OCI-LY1 (cell line): ENCODE measurements at regions not wholly inside any gene's neighbourhood (a gene's known extent, or its start where the extent isn't known, plus 50 kb on each side); places are given as distances from the start of the nearest gene placed in this dataset.

Experiments used
- H2AFZ ChIP-seq: fragments of 200-600 bp; sonication (generic), shearing (Covaris generic); 2 replicates; pipeline ENCODE4 v1.6.0; 2014; ENCODE audit warnings: antibody characterized with exemption, mild to moderate bottlenecking, low read length
- H3F3A ChIP-seq: fragments of 200-600 bp; sonication (generic), shearing (Covaris generic); 2 replicates; pipeline ENCODE4 v1.6.0; 2014; ENCODE audit warnings: mild to moderate bottlenecking, antibody characterized with exemption, low read length, moderate library complexity; ENCODE audit not compliant: insufficient read depth
- H3K27ac ChIP-seq: fragments of 200-600 bp; sonication (generic); 2 replicates; pipeline ENCODE4 v1.5.1; 2014; ENCODE audit warnings: low read length, mixed run types, mild to moderate bottlenecking, low read depth; ENCODE audit not compliant: poor library complexity, severe bottlenecking
- H3K27me3 ChIP-seq: fragments of 200-600 bp; sonication (generic); 2 replicates; pipeline ENCODE4 v1.6.0; 2014; ENCODE audit warnings: antibody characterized with exemption, mild to moderate bottlenecking, low read length, moderate library complexity; ENCODE audit not compliant: insufficient read depth
- H3K36me3 ChIP-seq: fragments of 200-600 bp; sonication (generic); 2 replicates; pipeline ENCODE4 v1.6.1; 2014; ENCODE audit warnings: mild to moderate bottlenecking, antibody characterized with exemption, low read length, moderate library complexity, mixed read lengths; ENCODE audit not compliant: insufficient read depth
- H3K4me1 ChIP-seq: fragments of 200-600 bp; sonication (generic); 2 replicates; pipeline ENCODE4 v1.5.1; 2014; ENCODE audit warnings: mild to moderate bottlenecking, low read length, moderate library complexity; ENCODE audit not compliant: insufficient read depth, severe bottlenecking
- H3K4me2 ChIP-seq: fragments of 200-600 bp; sonication (generic), shearing (Covaris generic); 2 replicates; pipeline ENCODE4 v1.6.1; 2014; ENCODE audit warnings: low read length
- H3K4me3 ChIP-seq: fragments of 200-600 bp; sonication (generic); 2 replicates; pipeline ENCODE4 v1.5.1; 2014; ENCODE audit warnings: low read length, low read depth, mild to moderate bottlenecking, mixed read lengths; ENCODE audit not compliant: poor library complexity, severe bottlenecking
- H3K79me2 ChIP-seq: fragments of 200-600 bp; shearing (Covaris generic); 2 replicates; pipeline ENCODE4 v1.6.1; 2016; ENCODE audit warnings: mixed run types, low read length, mixed read lengths; ENCODE audit not compliant: insufficient read depth
- H3K9ac ChIP-seq: fragments of 200-600 bp; sonication (generic), shearing (Covaris generic); 2 replicates; pipeline ENCODE4 v1.6.1; 2014; ENCODE audit warnings: mild to moderate bottlenecking, low read length, mixed read lengths
- H3K9me2 ChIP-seq: fragments of 200-600 bp; sonication (generic), shearing (Covaris generic); 2 replicates; pipeline ENCODE4 v1.6.1; 2014; ENCODE audit warnings: low read depth, mild to moderate bottlenecking, low read length, mixed read lengths
- H3K9me3 ChIP-seq: fragments of 200-600 bp; shearing (Covaris generic); 2 replicates; pipeline ENCODE4 v1.6.1; 2014; ENCODE audit warnings: low read length, mixed read lengths
- H4K20me1 ChIP-seq: fragments of 200-600 bp; sonication (generic), shearing (Covaris generic); 2 replicates; pipeline ENCODE4 v1.6.0; 2016; ENCODE audit warnings: mild to moderate bottlenecking, low read length; ENCODE audit not compliant: insufficient read depth
- EZH2 ChIP-seq: fragments of 200-600 bp; sonication (generic), shearing (Covaris generic); IDR thresholded peaks from 2 replicates; pipeline ENCODE4 v1.8.0; 2017; ENCODE audit warnings: borderline replicate concordance, mixed run types, mild to moderate bottlenecking, antibody characterized with exemption, low read length, moderate library complexity, mixed read lengths
- TF ChIP-seq, protein P1 (sequence below): fragments of 200-600 bp; sonication (generic), shearing (Covaris generic); IDR thresholded peaks from 2 replicates; pipeline ENCODE4 v1.5.1; 2017; ENCODE audit warnings: mild to moderate bottlenecking, antibody characterized with exemption, low read length, moderate library complexity, mixed read lengths

GRCh38 chr11:29578806-29579205, 438.0 kb downstream of the KCNA4 start:
- Histone ChIP-seq H3K27ac (no peak overlapping the region), H3K9me3 (no peaks in the 10 kb centered on the region), H3K79me2 (no peaks in the 10 kb centered on the region), H3K9me2 (no peaks in the 10 kb centered on the region), H3K9ac (no peak overlapping the region), H3K4me1 (no peaks in the 10 kb centered on the region), H4K20me1 (no peaks in the 10 kb centered on the region), H3K27me3 (no peaks in the 10 kb centered on the region), H3K4me2 (no peak overlapping the region), H3K4me3 (no peak overlapping the region), H3F3A (no peaks in the 10 kb centered on the region), H2AFZ (no peak overlapping the region), H3K36me3 (no peaks in the 10 kb centered on the region)
- no peak for TF ChIP-seq EZH2
- TF ChIP-seq, protein P1, sequence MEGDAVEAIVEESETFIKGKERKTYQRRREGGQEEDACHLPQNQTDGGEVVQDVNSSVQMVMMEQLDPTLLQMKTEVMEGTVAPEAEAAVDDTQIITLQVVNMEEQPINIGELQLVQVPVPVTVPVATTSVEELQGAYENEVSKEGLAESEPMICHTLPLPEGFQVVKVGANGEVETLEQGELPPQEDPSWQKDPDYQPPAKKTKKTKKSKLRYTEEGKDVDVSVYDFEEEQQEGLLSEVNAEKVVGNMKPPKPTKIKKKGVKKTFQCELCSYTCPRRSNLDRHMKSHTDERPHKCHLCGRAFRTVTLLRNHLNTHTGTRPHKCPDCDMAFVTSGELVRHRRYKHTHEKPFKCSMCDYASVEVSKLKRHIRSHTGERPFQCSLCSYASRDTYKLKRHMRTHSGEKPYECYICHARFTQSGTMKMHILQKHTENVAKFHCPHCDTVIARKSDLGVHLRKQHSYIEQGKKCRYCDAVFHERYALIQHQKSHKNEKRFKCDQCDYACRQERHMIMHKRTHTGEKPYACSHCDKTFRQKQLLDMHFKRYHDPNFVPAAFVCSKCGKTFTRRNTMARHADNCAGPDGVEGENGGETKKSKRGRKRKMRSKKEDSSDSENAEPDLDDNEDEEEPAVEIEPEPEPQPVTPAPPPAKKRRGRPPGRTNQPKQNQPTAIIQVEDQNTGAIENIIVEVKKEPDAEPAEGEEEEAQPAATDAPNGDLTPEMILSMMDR = no peak

GRCh38 chr11:29564486-29564885, 452.3 kb downstream of the KCNA4 start:
- H3K9me3 ChIP-seq = no peaks in the 10 kb centered on the region
- no peaks in the 10 kb centered on the region for H3K36me3 ChIP-seq
- H3K4me1 ChIP-seq = no peaks in the 10 kb centered on the region
- no peaks in the 10 kb centered on the region for H4K20me1 ChIP-seq
- TF ChIP-seq, protein P1 = no peak
- TF ChIP-seq EZH2 = no peak
- H3K4me2 ChIP-seq = no peak overlapping the region
- no peak overlapping the region for H3K4me3 ChIP-seq
- H3F3A ChIP-seq = no peaks in the 10 kb centered on the region
- H3K27ac ChIP-seq = no peak overlapping the region
- H3K79me2 ChIP-seq = no peaks in the 10 kb centered on the region
- no peak overlapping the region for H3K9ac ChIP-seq
- H3K9me2 ChIP-seq = no peaks in the 10 kb centered on the region
- no peaks in the 10 kb centered on the region for H3K27me3 ChIP-seq
- H2AFZ ChIP-seq = no peak overlapping the region

DNA sequence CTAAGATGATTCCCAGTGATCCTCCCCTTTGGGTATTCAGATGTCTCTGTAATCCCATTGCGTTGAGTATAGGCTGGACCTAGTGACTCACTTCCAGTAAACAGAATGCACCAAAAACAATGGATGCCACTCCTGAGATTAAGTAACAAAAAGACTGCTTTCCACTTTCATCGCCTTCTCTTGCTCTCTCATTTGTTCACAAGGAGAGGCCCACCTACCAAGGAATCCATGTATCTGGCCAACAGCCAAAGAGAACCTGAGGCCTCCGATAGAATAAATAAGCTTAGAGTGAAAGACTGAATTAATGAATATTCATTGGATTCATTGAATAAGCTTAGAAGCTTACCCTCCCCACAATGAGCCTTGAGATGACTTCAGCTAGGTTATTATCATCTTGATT, 454.6 kb downstream of the KCNA4 start:
- no peak overlapping the region for H3K9ac ChIP-seq
- H2AFZ ChIP-seq = no peak overlapping the region
- TF ChIP-seq EZH2 = no peak
- TF ChIP-seq, protein P1 = no peak
- no peaks in the 10 kb centered on the region for H3K9me2 ChIP-seq
- H3K4me3 ChIP-seq = no peak overlapping the region
- no peaks in the 10 kb centered on the region for H3K9me3 ChIP-seq
- H3F3A ChIP-seq = no peaks in the 10 kb centered on the region
- H3K36me3 ChIP-seq = no peaks in the 10 kb centered on the region
- no peaks in the 10 kb centered on the region for H3K4me1 ChIP-seq
- H3K79me2 ChIP-seq = no peaks in the 10 kb centered on the region
- H3K27me3 ChIP-seq = no peaks in the 10 kb centered on the region
- no peaks in the 10 kb centered on the region for H4K20me1 ChIP-seq
- H3K27ac ChIP-seq = no peak overlapping the region
- no peak overlapping the region for H3K4me2 ChIP-seq
